GM12873 (cell line): ENCODE measurements at regions not wholly inside any gene's neighbourhood (a gene's known extent, or its start where the extent isn't known, plus 50 kb on each side); places are given as distances from the start of the nearest gene placed in this dataset.

ENCODE experiments used
- CTCF ChIP-seq: IDR thresholded peaks from 2 replicates; pipeline ENCODE4 v1.5.1; 2012; ENCODE audit warnings: low read depth, mild to moderate bottlenecking, moderate library complexity, low read length, control low read depth; ENCODE audit not compliant: insufficient read depth; ENCODE audit errors: missing control alignments

DNA sequence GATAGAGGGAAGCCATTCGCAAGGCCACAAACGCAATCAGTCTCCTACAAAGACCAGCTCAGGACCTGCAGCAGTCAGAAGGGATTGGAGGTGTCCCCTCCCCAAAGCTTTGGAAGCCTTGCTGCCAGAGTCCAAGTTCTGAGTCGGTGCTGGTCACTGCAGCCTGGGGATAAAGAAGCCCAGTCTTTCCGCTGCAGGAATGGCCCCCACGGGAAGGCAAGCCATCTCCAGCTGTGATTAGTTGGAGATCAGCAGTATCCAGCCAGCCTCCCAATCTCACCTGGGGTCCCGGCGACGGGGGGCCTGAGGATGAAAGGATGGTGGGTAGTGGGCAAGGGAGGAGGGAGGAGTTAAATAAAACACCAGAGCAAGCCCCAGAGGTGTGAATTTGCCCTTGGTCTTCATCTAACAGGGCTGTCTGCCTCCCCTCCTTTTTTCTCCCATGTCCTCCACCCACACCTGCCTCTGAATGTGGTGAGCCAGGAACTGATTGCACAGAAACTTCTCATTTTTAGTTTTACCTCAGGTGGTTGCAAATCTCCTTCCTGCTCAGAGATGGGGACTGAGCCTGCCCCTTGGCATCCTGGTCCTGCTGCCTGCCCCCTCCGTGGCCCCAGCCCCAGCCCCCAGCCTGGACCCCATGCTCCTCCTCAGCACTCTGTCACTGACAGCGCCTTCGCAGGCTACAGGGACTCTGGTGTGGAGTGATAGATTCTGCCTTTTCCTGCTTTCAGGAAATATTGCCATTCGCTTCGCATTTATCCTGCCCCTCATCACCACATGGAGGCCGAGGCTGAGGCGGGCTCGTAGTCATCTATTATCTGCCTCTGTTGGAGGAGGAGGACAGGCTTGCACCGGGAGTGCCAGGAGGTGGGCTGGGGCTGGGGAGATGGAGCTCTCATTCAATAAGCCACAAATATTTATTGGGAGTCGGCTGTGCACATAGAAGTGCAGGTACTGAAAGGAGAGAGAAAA lies 262.9 kb upstream of the SDK2 start:
- TF ChIP-seq CTCF: no peak

- TF ChIP-seq CTCF: no peak
These were observed 264.9 kb upstream of the SDK2 start for GRCh38 chr17:73909186-73909585.

DNA sequence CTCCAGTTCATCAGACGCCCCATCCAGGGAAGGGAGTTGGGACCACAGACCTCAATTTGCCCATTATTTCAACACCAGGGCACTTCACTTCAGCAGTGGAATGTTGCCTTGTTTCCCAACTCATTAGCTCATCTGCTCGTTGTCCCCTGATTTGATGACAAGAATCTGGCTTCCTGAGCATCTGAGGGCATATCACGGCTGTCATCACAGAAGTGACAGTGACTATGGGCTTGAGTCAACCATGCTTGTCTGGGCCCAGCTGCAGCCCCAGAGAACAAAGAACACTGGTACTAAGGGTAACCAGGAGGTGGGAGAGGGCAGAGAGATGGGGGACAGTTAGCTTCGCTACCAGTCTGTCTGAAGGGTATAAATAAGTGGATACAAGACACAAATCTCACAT lies 266.0 kb upstream of the SDK2 start:
- no peak for TF ChIP-seq CTCF

GRCh38 chr17:73910821-73911515 lies 266.7 kb upstream of the SDK2 start:
- no peak for TF ChIP-seq CTCF

- no peak for TF ChIP-seq CTCF
These were observed 267.6 kb upstream of the SDK2 start for GRCh38 chr17:73911726-73912372.

- no peak for TF ChIP-seq CTCF
These were observed 268.1 kb upstream of the SDK2 start for GRCh38 chr17:73912373-73912746.
